Stomach (tissue), 8 donors: ENCODE measurements at regions not wholly inside any gene's neighbourhood (a gene's known extent, or its start where the extent isn't known, plus 50 kb on each side); places are given as distances from the start of the nearest gene placed in this dataset.

ENCODE experiments used
- DNase-seq, 2 donors: peaks; one replicate each; pipeline versions ENCODE4 v3.0.0 to v3.0.0-alpha.2; 2013 to 2019
- H3K27ac ChIP-seq, 5 donors: fragments of 200-600 bp in 4 of 5; sonication (generic) in 4 of 5; one replicate each; pipeline ENCODE4 v1.5.1; 2013 to 2019; ENCODE audit warnings: mild to moderate bottlenecking in 1 of 5, moderate library complexity in 1 of 5
- H3K27me3 ChIP-seq, 3 donors: fragments of 200-600 bp; sonication (generic); one replicate each; pipeline ENCODE4 v1.5.1; 2017 to 2019; ENCODE audit warnings: mixed run types in 1 of 3
- H3K36me3 ChIP-seq, 4 donors: fragments of 200-600 bp; sonication (generic); 1 replicate in 3 of 4; 2 replicates in 1 of 4; pipeline ENCODE4 v1.5.1; 2016 to 2019
- H3K4me1 ChIP-seq, 4 donors: fragments of 200-600 bp; sonication (generic); one replicate each; pipeline ENCODE4 v1.5.1; 2016 to 2019
- H3K4me3 ChIP-seq, 4 donors: fragments of 200-600 bp; sonication (generic) in 3 of 4; one replicate each; pipeline ENCODE4 v1.5.1; 2016 to 2019; ENCODE audit warnings: mild to moderate bottlenecking in 1 of 4
- H3K9me3 ChIP-seq, 4 donors: fragments of 200-600 bp; sonication (generic); one replicate each; pipeline ENCODE4 v1.5.1; 2016 to 2019
- CTCF ChIP-seq, 7 experiments: fragments of 450-650 bp in 4 of 7; fragments of 200-600 bp in 3 of 7; sonication (generic) in 3 of 7; IDR thresholded peaks; one replicate each; pipeline ENCODE4 v1.5.1; 2016 to 2019; ENCODE audit warnings: antibody characterized with exemption in 7 of 7, control low read depth in 2 of 7, mild to moderate bottlenecking in 1 of 7
- EP300 ChIP-seq: sonication (generic); formaldehyde crosslinking; IDR thresholded peaks from one replicate; pipeline ENCODE4 v1.6.1; 2017; ENCODE audit warnings: antibody characterized with exemption
- POLR2A ChIP-seq, 4 donors: fragments of 450-650 bp; IDR thresholded peaks; one replicate each; pipeline ENCODE4 v1.6.1; 2016; ENCODE audit warnings: antibody characterized with exemption in 4 of 4, control low read depth in 2 of 4, mild to moderate bottlenecking in 1 of 4, moderate library complexity in 1 of 4
- POLR2AphosphoS5 ChIP-seq, 3 donors: sonication (generic); formaldehyde crosslinking; IDR thresholded peaks; one replicate each; pipeline ENCODE4 v1.6.1; 2016; ENCODE audit warnings: antibody characterized with exemption in 3 of 3
- WGBS, 5 donors: extraction: QIAGEN DNeasy Blood & Tissue Kit in 3 of 5; methylation state at CpG; one replicate each; pipeline versions ENCODE4 v1.1.5 to v1.1.7; 2013 to 2018; 5-methylcytosine and 5-hydroxymethylcytosine counted together
- intact Hi-C: fragments of 100-400 bp; cut with DNase I; formaldehyde crosslinking; loops from one replicate; pipeline ENCODE4 v1.15.1; 2023; ENCODE audit warnings: low total_unique reads
- donor health status: healthy with polysubstance abuse.
- donor health status: Bipolar disorder and iron deficiency.
- donor health status: healthy.

GRCh38 chr9:118129541-118129940, 425.3 kb downstream of the TLR4 start:
- TF ChIP-seq CTCF (IDR thresholded peaks at IDR 0.05) (no peak), EP300 (no peak)
- no peak overlapping the region for H3K4me3 ChIP-seq
- no peaks in the 10 kb centered on the region for H3K36me3 ChIP-seq
- peaks cover 0 to 10% (median 2%) of the 10 kb centered on the region in 4 donors for H3K9me3 ChIP-seq
- H3K27ac ChIP-seq, result no peak overlapping the region
- DNase-seq, result no peak
- H3K27me3 ChIP-seq, result no peaks in the 10 kb centered on the region
- WGBS, 5 donors, result 64 to 76% (median 70%) methylated on average over 3 of the region's 3 CpGs
- H3K4me1 ChIP-seq, result no peaks in the 10 kb centered on the region
- intact Hi-C loops, result no loop called here

- intact Hi-C loops, result no loop called here
- 80 to 86% (median 81%) methylated on average over 1 of the region's 1 CpG for WGBS, 5 donors
- no peaks in the 10 kb centered on the region for H3K4me1 ChIP-seq
- H3K27ac ChIP-seq, result no peak overlapping the region
- DNase-seq, result no peak
- TF ChIP-seq EP300 (no peak), POLR2A (IDR thresholded peaks at IDR 0.05) (no peak), CTCF (IDR thresholded peaks at IDR 0.05) (no peak), POLR2AphosphoS5 (IDR thresholded peaks at IDR 0.05) (no peak)
- H3K27me3 ChIP-seq, result no peaks in the 10 kb centered on the region
- no peak overlapping the region for H3K4me3 ChIP-seq
- H3K36me3 ChIP-seq, result no peaks in the 10 kb centered on the region
- H3K9me3 ChIP-seq, result no peaks in the 10 kb centered on the region
Measured at GRCh38 chr9:118148990-118149389, 444.8 kb downstream of the TLR4 start.

GRCh38 chr9:118156846-118157245, 452.6 kb downstream of the TLR4 start:
- Histone ChIP-seq H3K36me3 (no peaks in the 10 kb centered on the region), H3K27me3 (no peaks in the 10 kb centered on the region), H3K27ac (no peak overlapping the region), H3K4me1 (no peaks in the 10 kb centered on the region), H3K9me3 (no peaks in the 10 kb centered on the region), H3K4me3 (no peak overlapping the region)
- 69 to 85% (median 80%) methylated on average over 6 of the region's 6 CpGs for WGBS, 5 donors
- no peak for DNase-seq
- intact Hi-C loops, result no loop called here
- no peak for TF ChIP-seq EP300

DNA sequence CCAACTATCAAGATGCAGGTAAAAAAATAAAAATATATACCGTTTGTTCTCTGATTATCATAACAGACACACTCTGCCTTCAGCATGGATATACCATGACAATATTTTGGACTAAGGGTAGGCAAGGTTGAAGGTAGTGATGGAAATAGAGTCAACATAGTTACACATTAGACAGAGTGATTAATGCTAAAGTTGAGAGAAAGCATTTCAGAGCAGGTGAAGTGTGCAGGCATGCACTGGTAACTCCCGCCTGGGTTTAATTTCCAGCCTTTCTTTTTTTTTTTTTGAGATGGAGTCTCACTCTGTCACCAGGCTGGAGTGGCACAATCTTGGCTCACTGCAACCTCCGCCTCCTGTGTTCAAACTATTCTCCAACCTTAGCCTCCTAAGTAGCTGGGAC, 458.5 kb downstream of the TLR4 start:
- Histone ChIP-seq H3K27ac (no peak overlapping the region), H3K27me3 (peaks cover 0 to 5% (median 0%) of the 10 kb centered on the region in 3 donors)
- 80 to 86% (median 82%) methylated on average over 3 of the region's 3 CpGs for WGBS, 5 donors

More for the DNA sequence above, 458.5 kb downstream of the TLR4 start:
- intact Hi-C loops, result no loop called here
- no peak for DNase-seq
- H3K9me3 ChIP-seq, result no peaks in the 10 kb centered on the region
- no peaks in the 10 kb centered on the region for H3K36me3 ChIP-seq
- TF ChIP-seq POLR2AphosphoS5 (IDR thresholded peaks at IDR 0.05) (no peak), CTCF (IDR thresholded peaks at IDR 0.05) (no peak), POLR2A (IDR thresholded peaks at IDR 0.05) (no peak), EP300 (no peak)
- no peaks in the 10 kb centered on the region for H3K4me1 ChIP-seq
- no peak overlapping the region for H3K4me3 ChIP-seq
